Retinal pigment epithelial cell (primary cell): ENCODE measurements at regions not wholly inside any gene's neighbourhood (a gene's known extent, or its start where the extent isn't known, plus 50 kb on each side); places are given as distances from the start of the nearest gene placed in this dataset.

Experiments used
- DNase-seq: peaks from one replicate; pipeline ENCODE4 v3.0.0-alpha.2; 2010; ENCODE audit warnings: low read depth
- H3K4me3 ChIP-seq: 2 replicates; pipeline ENCODE4 v1.5.1; 2011; ENCODE audit warnings: mild to moderate bottlenecking, low read length, control low read depth, moderate library complexity
- CTCF ChIP-seq: conservative IDR thresholded peaks from 2 replicates; pipeline ENCODE4 v1.5.1; 2011; ENCODE audit warnings: low read depth, low read length, control low read depth, inconsistent platforms

GRCh38 chr12:115491511-115492250 lies 785.8 kb downstream of the MED13L start:
- DNase-seq = no peak
- H3K4me3 ChIP-seq = no peak overlapping the region
- TF ChIP-seq CTCF = no peak

DNA sequence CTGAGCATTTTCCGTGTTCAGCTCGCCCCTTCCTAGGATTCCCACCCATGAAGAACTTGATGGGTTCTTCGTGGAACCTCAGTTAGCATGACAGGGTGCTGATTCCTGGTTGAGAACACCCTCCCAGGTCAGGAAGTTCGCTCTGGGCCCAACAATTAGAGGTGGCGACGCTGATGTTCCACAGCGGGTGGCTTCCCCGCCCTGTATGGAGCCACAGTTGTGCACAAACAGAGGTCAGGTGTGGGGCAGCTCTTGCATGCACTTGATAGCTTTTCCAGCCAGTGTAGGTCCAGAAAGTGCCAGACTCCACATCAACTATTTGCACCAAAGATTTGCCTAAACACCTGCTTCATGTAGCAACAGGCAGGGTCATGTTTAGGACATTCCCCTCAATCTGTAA lies 788.2 kb downstream of the MED13L start:
- TF ChIP-seq CTCF = no peak
- no peak for DNase-seq
- H3K4me3 ChIP-seq = no peak overlapping the region

DNA sequence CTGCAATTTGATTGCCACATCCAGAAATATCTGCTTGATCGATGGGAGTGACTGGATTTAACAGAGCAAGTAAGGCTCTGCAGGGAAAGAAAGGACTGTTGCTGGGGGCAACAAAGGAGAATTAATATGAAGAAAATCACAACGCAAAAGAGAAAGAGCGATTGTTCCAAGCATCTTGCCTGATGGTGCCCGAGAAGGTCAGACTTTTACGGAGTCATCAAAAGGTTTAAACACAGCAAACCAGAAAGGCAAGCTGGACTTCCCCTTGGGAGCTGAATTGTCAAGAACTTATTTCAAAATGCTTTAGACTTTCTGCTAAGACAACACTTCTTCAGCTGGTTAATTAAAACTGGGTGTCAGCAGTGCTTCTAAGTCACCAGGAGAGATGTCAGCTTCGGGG lies 791.5 kb downstream of the MED13L start:
- no peak overlapping the region for H3K4me3 ChIP-seq
- TF ChIP-seq CTCF = no peak
- no peak for DNase-seq

DNA sequence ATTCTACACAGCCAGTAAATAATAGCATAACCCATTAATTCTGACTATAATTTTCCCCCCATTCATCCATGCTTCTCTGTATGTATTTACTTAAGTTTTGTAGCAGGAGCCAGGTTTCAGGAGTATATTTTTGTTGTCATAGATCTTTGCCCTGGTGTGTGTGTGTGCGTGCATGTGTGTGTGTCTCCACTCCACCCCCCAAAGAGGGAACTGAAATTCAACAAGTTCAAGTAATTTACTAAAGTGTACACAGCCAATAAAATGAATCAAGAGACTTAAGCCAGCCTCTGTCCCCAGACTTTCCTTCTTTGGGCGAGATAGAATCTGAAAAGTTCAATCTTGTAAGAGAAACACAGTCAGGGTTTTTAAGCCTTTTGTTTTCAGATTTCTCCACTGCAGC lies 792.0 kb downstream of the MED13L start:
- DNase-seq = no peak
- TF ChIP-seq CTCF = no peak
- no peak overlapping the region for H3K4me3 ChIP-seq

GRCh38 chr12:115482943-115483342 lies 794.5 kb downstream of the MED13L start:
- TF ChIP-seq CTCF = no peak
- H3K4me3 ChIP-seq = no peak overlapping the region
- DNase-seq = no peak

DNA sequence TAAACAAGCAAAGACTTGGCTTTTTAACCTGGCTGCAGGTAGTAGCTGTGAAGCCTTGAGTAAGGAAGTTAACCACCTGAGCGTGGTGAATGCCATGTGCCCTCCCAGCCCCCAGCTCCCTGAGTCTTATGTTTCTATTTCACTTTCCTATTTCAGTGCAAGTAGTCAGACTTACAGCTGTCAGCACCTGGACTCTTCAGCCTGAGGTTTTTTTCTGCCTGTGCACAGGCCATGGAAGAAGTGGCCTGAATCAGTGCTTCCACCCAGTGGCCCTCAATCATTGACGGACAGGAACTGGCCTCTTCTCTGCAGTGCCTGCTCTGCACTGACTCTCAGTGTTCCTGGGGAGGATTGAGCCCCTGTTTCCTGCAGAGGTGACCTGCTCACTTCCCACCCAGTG lies 796.4 kb downstream of the MED13L start:
- no peak overlapping the region for H3K4me3 ChIP-seq
- no peak for TF ChIP-seq CTCF
- DNase-seq = no peak

DNA sequence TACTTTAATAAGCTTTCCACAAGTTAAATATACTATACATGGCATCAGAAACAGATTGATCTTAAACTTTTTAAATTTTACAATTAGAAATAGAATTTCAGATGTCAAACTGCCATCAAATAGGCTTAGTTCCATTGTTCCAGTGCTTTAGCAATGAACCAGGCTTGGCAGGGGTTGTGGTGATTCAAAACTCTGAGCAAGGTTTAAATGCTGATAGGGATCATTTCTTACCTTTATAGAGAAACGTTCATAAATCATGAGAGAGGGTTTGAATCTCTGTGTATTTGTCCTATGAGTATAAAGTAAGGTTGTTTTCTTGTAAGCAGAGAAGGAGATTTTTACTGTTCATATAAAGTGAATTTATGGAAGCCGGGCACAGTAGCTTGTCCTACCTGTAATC lies 794.5 kb upstream of the TBX3 start:
- no peak for DNase-seq
- no peak overlapping the region for H3K4me3 ChIP-seq
- no peak for TF ChIP-seq CTCF
